H1 (cell line): ENCODE measurements at regions not wholly inside any gene's neighbourhood (a gene's known extent, or its start where the extent isn't known, plus 50 kb on each side); places are given as distances from the start of the nearest gene placed in this dataset.

ENCODE experiments used
- ASH2L ChIP-seq: fragments of 200-600, 300-600 bp; sonication (generic); IDR thresholded peaks from one replicate; pipeline ENCODE4 v1.7.1; 2017; ENCODE audit warnings: low read length
- BACH1 ChIP-seq: IDR thresholded peaks from 2 replicates; pipeline ENCODE4 v1.6.1; 2012; ENCODE audit warnings: low read length, improper control_type of control experiment
- BCL11A ChIP-seq, 2 experiments: IDR thresholded peaks; one replicate each; pipeline ENCODE4 v1.6.1; 2011; ENCODE audit warnings: low read depth in 2 of 2, low read length in 2 of 2, mild to moderate bottlenecking in 2 of 2
- CREB1 ChIP-seq: IDR thresholded peaks from 2 replicates; pipeline ENCODE4 v1.6.1; 2012; ENCODE audit warnings: inconsistent platforms
- CTCF ChIP-seq, 3 experiments: IDR thresholded peaks; 1 replicate in 2 of 3; 2 replicates in 1 of 3; pipeline versions ENCODE4 v1.5.1 to v1.6.1; 2011; ENCODE audit warnings: low read length in 3 of 3, mild to moderate bottlenecking in 3 of 3, inconsistent platforms in 2 of 3, low read depth in 1 of 3, moderate library complexity in 1 of 3; ENCODE audit not compliant: insufficient read depth in 1 of 3; ENCODE audit errors: control extremely low read depth in 1 of 3
- E2F6 ChIP-seq: IDR thresholded peaks from 2 replicates; pipeline ENCODE4 v1.6.1; 2012; ENCODE audit warnings: inconsistent platforms
- EZH2 ChIP-seq: fragments of 200-600 bp; sonication (generic); IDR thresholded peaks from 2 replicates; pipeline ENCODE4 v1.7.1; 2012; ENCODE audit warnings: low read depth, mild to moderate bottlenecking, moderate library complexity, low read length, inconsistent platforms; ENCODE audit not compliant: severe bottlenecking
- FOSL1 ChIP-seq: IDR thresholded peaks from 2 replicates; pipeline ENCODE4 v1.6.1; 2011; ENCODE audit warnings: mild to moderate bottlenecking, low read depth, low read length, moderate library complexity; ENCODE audit not compliant: insufficient read depth
- KDM5A ChIP-seq: fragments of 200-600 bp; IDR thresholded peaks from 2 replicates; pipeline ENCODE4 v1.7.1; 2012; ENCODE audit warnings: mild to moderate bottlenecking, low read length, inconsistent platforms, mixed read lengths
- NRF1 ChIP-seq: IDR thresholded peaks from 2 replicates; pipeline ENCODE4 v1.6.1; 2011; ENCODE audit warnings: mild to moderate bottlenecking, low read depth, low read length, improper control_type of control experiment
- PHF8 ChIP-seq: fragments of 200-600 bp; sonication (generic); conservative IDR thresholded peaks from 2 replicates; pipeline ENCODE4 v1.7.1; 2012; ENCODE audit warnings: low read depth, mild to moderate bottlenecking, inconsistent platforms, low read length, moderate library complexity
- RAD21 ChIP-seq, 2 experiments: IDR thresholded peaks in 1 of 2; conservative IDR thresholded peaks in 1 of 2; 2 replicates each; pipeline ENCODE4 v1.6.1; 2011; ENCODE audit warnings: low read depth in 2 of 2, low read length in 2 of 2, improper control_type of control experiment in 1 of 2, inconsistent platforms in 1 of 2, mild to moderate bottlenecking in 1 of 2, moderate library complexity in 1 of 2
- RBBP5 ChIP-seq: IDR thresholded peaks from 2 replicates; pipeline ENCODE4 v1.7.1; 2012; ENCODE audit warnings: low read depth, mild to moderate bottlenecking, inconsistent platforms, low read length, moderate library complexity, borderline replicate concordance
- RFX5 ChIP-seq: IDR thresholded peaks from 2 replicates; pipeline ENCODE4 v1.6.1; 2011; ENCODE audit warnings: low read depth, low read length, improper control_type of control experiment, borderline replicate concordance
- RNF2 ChIP-seq: fragments of 200-900, 300-1000 bp; sonication (generic); IDR thresholded peaks from 2 replicates; pipeline ENCODE4 v1.7.1; 2016; ENCODE audit warnings: borderline replicate concordance, low read depth, mild to moderate bottlenecking, antibody characterized with exemption, low read length; ENCODE audit not compliant: poor library complexity, severe bottlenecking; ENCODE audit errors: missing control alignments
- RXRA ChIP-seq: IDR thresholded peaks from 2 replicates; pipeline ENCODE4 v1.6.1; 2011; ENCODE audit warnings: low read depth, mild to moderate bottlenecking, low read length, moderate library complexity; ENCODE audit not compliant: insufficient read depth
- SIX5 ChIP-seq: IDR thresholded peaks from 2 replicates; pipeline ENCODE4 v1.6.1; 2011; ENCODE audit warnings: mild to moderate bottlenecking, low read depth, low read length
- SP1 ChIP-seq: IDR thresholded peaks from 2 replicates; pipeline ENCODE4 v1.6.1; 2011; ENCODE audit warnings: low read depth, low read length
- SP2 ChIP-seq: IDR thresholded peaks from 2 replicates; pipeline ENCODE4 v1.6.1; 2012; ENCODE audit warnings: mild to moderate bottlenecking, low read length, inconsistent platforms
- SRF ChIP-seq: IDR thresholded peaks from 2 replicates; pipeline ENCODE4 v1.6.1; 2011; ENCODE audit warnings: mild to moderate bottlenecking, low read depth, low read length, moderate library complexity
- USF2 ChIP-seq: IDR thresholded peaks from 2 replicates; pipeline ENCODE4 v1.6.1; 2011; ENCODE audit warnings: low read length, improper control_type of control experiment
- YY1 ChIP-seq: IDR thresholded peaks from 2 replicates; pipeline ENCODE4 v1.6.1; 2011; ENCODE audit warnings: low read depth, mild to moderate bottlenecking, low read length

- TF ChIP-seq CTCF (IDR thresholded peaks at IDR 0.05; ENCODE audit: control extremely low read depth in 1 of 3, insufficient read depth in 1 of 3, low read depth in 1 of 3, low read length in 3 of 3) (no peak), RBBP5 (no peak), SIX5 (no peak), ASH2L (no peak), E2F6 (peak; percentile 93), EZH2 (no peak), NRF1 (no peak), CREB1 (peak; percentile 38; the same call in 1 of the 2 replicates), YY1 (peak; percentile 97), BACH1 (peak; percentile 46; the same call in 1 of the 2 replicates), KDM5A (no peak), FOSL1 (no peak), RNF2 (no peak), USF2 (peak; percentile 55; the same call in 1 of the 2 replicates), RXRA (no peak), SRF (no peak), RAD21 (IDR thresholded peaks at IDR 0.05 in 1 of 2, conservative IDR thresholded peaks at IDR 0.05 in 1 of 2; ENCODE audit: low read depth in 2 of 2, low read length in 2 of 2) (0 out of 4 replicates have a peak, but pooled peaks of 1 of the 2 experiments have one; percentile 8), PHF8 (no peak), BCL11A (IDR thresholded peaks at IDR 0.05; ENCODE audit: low read depth in 2 of 2, low read length in 2 of 2) (no peak), RFX5 (no peak), SP2 (no peak), SP1 (peak; percentile 69; the same call in 1 of the 2 replicates)
These were observed 120.6 kb downstream of the MMUT start (continued) for GRCh38 chr6:49342410-49342809.
